PC-3 (cell line): ENCODE measurements at regions not wholly inside any gene's neighbourhood (a gene's known extent, or its start where the extent isn't known, plus 50 kb on each side); places are given as distances from the start of the nearest gene placed in this dataset.

ENCODE experiments used
- ATAC-seq: fragments of 200-7000 bp; cut with Tn5 transposase; 2 replicates; pipeline ENCODE4 v1.9.1; 2020; ENCODE audit warnings: mild to moderate bottlenecking, moderate library complexity
- BruUV-seq: library from RNA; stranded (reverse); fragments of 400-500 nt; replicated peaks from 2 replicates; lab custom pipeline; 2021; lab: Mats Ljungman, UMichigan
- CTCF ChIA-PET: fragments of 300-600 bp; sonication (Branson Sonifier 250); formaldehyde crosslinking; loops from one replicate; lab custom pipeline; 2022; ENCODE audit warnings: antibody characterized with exemption; lab: Charles Lee
- POLR2A ChIA-PET: fragments of 300-600 bp; sonication (Branson Sonifier 250); formaldehyde crosslinking; loops from one replicate; lab custom pipeline; 2022; ENCODE audit warnings: antibody characterized with exemption; ENCODE audit not compliant: unreplicated experiment; lab: Charles Lee
- DNase-seq: peaks from one replicate; pipeline ENCODE4 v3.0.0-alpha.2; 2015
- H2AFZ ChIP-seq: fragments of 300-600 bp; sonication (generic); 2 replicates; pipeline ENCODE4 v1.6.0; 2016; ENCODE audit warnings: antibody characterized with exemption, low read length
- H3F3A ChIP-seq: fragments of 300-600 bp; sonication (generic); one replicate; pipeline ENCODE4 v1.6.0; 2017; ENCODE audit warnings: antibody characterized with exemption, low read length, control low read depth, mild to moderate bottlenecking; ENCODE audit not compliant: unreplicated experiment
- H3K27ac ChIP-seq: fragments of 300-600 bp; sonication (generic); 2 replicates; pipeline ENCODE4 v1.5.1; 2016; ENCODE audit warnings: mild to moderate bottlenecking, low read length
- H3K27me3 ChIP-seq: fragments of 300-600 bp; sonication (generic); 2 replicates; pipeline ENCODE4 v1.6.1; 2016; ENCODE audit warnings: low read length, mixed read lengths
- H3K36me3 ChIP-seq: fragments of 300-600 bp; sonication (generic); 2 replicates; pipeline ENCODE4 v1.6.1; 2016; ENCODE audit warnings: low read depth, mixed run types, low read length, mixed read lengths
- H3K4me1 ChIP-seq: fragments of 300-600 bp; sonication (generic); 2 replicates; pipeline ENCODE4 v1.5.1; 2016; ENCODE audit warnings: low read length; ENCODE audit not compliant: insufficient read depth
- H3K4me2 ChIP-seq: fragments of 300-600 bp; sonication (generic); 2 replicates; pipeline ENCODE4 v1.6.0; 2016; ENCODE audit warnings: low read length
- H3K4me3 ChIP-seq: fragments of 300-600 bp; sonication (generic); 2 replicates; pipeline ENCODE4 v1.5.1; 2016; ENCODE audit warnings: mild to moderate bottlenecking, low read length, mixed read lengths
- H3K79me2 ChIP-seq: fragments of 300-600 bp; sonication (generic); 2 replicates; pipeline ENCODE4 v1.6.1; 2017; ENCODE audit warnings: low read length, mixed read lengths
- H3K9ac ChIP-seq: fragments of 300-600 bp; sonication (generic); 2 replicates; pipeline ENCODE4 v1.6.0; 2016; ENCODE audit warnings: mild to moderate bottlenecking, low read length
- H3K9me2 ChIP-seq: fragments of 300-600 bp; sonication (generic); replicated peaks from 2 replicates; pipeline ENCODE4 v1.6.1; 2016; ENCODE audit warnings: mixed run types, low read length, mixed read lengths
- H3K9me3 ChIP-seq: fragments of 300-600 bp; sonication (generic); 2 replicates; pipeline ENCODE4 v1.6.1; 2016; ENCODE audit warnings: low read length, mixed read lengths
- H4K20me1 ChIP-seq: fragments of 300-600 bp; sonication (generic); 2 replicates; pipeline ENCODE4 v1.6.1; 2016; ENCODE audit warnings: low read length, mixed read lengths
- EZH2 ChIP-seq: fragments of 300-600 bp; sonication (generic); IDR thresholded peaks from one replicate; pipeline ENCODE4 v1.6.1; 2017; ENCODE audit warnings: antibody characterized with exemption, mild to moderate bottlenecking, low read length; ENCODE audit not compliant: unreplicated experiment
- EZH2phosphoT487 ChIP-seq: fragments of 300-600 bp; sonication (generic); IDR thresholded peaks from 2 replicates; pipeline ENCODE4 v1.6.1; 2018; ENCODE audit warnings: mild to moderate bottlenecking, antibody characterized with exemption, low read length, borderline replicate concordance
- intact Hi-C: fragments of 100-400 bp; cut with micrococcal nuclease; formaldehyde crosslinking; loops from 2 replicates; pipeline ENCODE4 v1.9.0; 2023
- TF ChIP-seq, protein P1 (sequence below): fragments of 300-600 bp; sonication (generic); conservative IDR thresholded peaks from 2 replicates; pipeline ENCODE4 v1.5.1; 2017; ENCODE audit warnings: antibody characterized with exemption, low read depth, mild to moderate bottlenecking, low read length

DNA sequence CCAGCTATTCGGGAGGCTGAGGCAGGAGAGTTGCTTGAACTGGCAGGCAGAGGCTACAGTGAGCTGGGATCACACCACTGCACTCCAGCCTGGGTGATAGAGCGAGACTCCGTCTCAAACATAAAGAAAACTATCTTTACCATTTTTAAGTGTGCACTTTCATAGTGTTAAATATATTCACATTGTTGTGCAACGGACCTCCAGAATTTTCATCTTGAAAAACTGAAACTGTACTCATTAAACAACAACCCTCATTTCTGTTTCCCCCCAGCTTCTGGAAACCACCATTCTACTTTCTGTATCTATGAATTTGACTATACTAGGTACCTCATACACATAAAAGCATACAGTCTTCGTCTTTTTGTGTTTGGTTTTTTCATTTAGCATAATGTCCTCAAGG, 375.1 kb downstream of the SHQ1 start:
- ChIA-PET CTCF (no interaction called here), POLR2A (no interaction called here)
- Histone ChIP-seq H3K4me3 (no peak overlapping the region), H3F3A (no peaks in the 10 kb centered on the region), H3K4me2 (no peak overlapping the region), H2AFZ (no peak overlapping the region), H3K9me2 (0 out of 2 replicates have a peak, but pooled peaks cover 3% of the 10 kb centered on the region), H4K20me1 (no peaks in the 10 kb centered on the region), H3K27me3 (no peaks in the 10 kb centered on the region), H3K4me1 (no peaks in the 10 kb centered on the region), H3K27ac (no peak overlapping the region), H3K9me3 (no peaks in the 10 kb centered on the region), H3K36me3 (no peaks in the 10 kb centered on the region), H3K79me2 (no peaks in the 10 kb centered on the region), H3K9ac (no peak overlapping the region)
- DNase-seq (no peak), ATAC-seq (no peak)
- BruUV-seq: no TSS peak
- intact Hi-C loops: no loop called here
- no peak for TF ChIP-seq EZH2phosphoT487
- TF ChIP-seq, protein P1, sequence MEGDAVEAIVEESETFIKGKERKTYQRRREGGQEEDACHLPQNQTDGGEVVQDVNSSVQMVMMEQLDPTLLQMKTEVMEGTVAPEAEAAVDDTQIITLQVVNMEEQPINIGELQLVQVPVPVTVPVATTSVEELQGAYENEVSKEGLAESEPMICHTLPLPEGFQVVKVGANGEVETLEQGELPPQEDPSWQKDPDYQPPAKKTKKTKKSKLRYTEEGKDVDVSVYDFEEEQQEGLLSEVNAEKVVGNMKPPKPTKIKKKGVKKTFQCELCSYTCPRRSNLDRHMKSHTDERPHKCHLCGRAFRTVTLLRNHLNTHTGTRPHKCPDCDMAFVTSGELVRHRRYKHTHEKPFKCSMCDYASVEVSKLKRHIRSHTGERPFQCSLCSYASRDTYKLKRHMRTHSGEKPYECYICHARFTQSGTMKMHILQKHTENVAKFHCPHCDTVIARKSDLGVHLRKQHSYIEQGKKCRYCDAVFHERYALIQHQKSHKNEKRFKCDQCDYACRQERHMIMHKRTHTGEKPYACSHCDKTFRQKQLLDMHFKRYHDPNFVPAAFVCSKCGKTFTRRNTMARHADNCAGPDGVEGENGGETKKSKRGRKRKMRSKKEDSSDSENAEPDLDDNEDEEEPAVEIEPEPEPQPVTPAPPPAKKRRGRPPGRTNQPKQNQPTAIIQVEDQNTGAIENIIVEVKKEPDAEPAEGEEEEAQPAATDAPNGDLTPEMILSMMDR: no peak

DNA sequence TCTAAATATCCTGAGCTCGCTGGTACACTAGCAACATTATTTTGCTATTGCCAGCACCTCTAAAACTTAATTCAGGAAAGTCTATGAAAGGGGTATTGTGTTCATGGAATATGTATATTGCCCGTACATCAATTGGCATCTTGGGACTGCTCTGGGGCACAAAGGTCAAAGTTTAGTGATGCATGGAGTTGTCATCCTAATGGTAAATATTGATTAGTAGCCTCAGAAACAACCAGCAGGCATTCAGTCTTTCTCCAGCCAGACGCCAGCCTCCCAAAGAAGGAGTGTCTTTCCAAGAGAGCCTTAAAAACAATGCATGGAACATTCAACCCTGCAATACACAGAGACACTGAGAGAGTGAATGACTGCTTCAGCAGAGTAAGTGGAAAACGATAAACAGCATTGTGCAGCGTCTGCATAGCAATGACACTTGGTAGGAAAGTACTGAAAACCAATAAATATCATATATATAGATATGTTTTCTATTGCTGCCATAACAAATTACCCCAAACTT, 377.3 kb downstream of the SHQ1 start:
- no peaks in the 10 kb centered on the region for H3K36me3 ChIP-seq
- no peak overlapping the region for H2AFZ ChIP-seq
- POLR2A ChIA-PET: no interaction called here
- H3K27me3 ChIP-seq: peaks cover 5% of the 10 kb centered on the region; the same call in 1 of the 2 replicates
- CTCF ChIA-PET: no interaction called here
- DNase-seq: no peak
- 0 out of 2 replicates have a peak, but pooled peaks cover 3% of the 10 kb centered on the region for H3K9me2 ChIP-seq
- TF ChIP-seq EZH2phosphoT487: no peak
- TF ChIP-seq, protein P1: no peak
- TF ChIP-seq EZH2: no peak
- no TSS peak for BruUV-seq
- no peaks in the 10 kb centered on the region for H3F3A ChIP-seq
- H3K4me3 ChIP-seq: no peak overlapping the region
- H3K79me2 ChIP-seq: no peaks in the 10 kb centered on the region
- no peaks in the 10 kb centered on the region for H3K9me3 ChIP-seq
- H3K27ac ChIP-seq: no peak overlapping the region
- no peak overlapping the region for H3K9ac ChIP-seq
- intact Hi-C loops: no loop called here
- H3K4me1 ChIP-seq: no peaks in the 10 kb centered on the region
- ATAC-seq: no peak
- H4K20me1 ChIP-seq: no peaks in the 10 kb centered on the region
- no peak overlapping the region for H3K4me2 ChIP-seq

DNA sequence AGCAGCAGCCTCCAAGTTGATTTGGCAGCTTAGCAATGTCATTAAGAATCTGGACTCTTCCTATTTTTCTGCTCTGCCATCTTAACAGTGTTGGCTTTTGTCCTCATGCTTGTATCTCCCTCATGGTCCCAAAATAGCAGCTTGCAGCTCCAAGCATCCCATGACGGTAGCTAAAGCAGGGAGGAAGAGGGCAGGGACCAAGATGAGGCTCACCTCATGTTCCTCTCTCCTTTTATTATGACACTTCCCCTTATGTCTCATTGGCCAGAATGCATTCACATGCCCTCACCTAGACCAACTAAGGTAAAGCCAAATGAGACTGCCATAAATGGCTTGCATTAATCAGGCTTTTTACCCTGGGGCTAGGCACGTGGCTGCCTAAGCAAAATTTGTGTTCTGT, 382.4 kb downstream of the SHQ1 start:
- POLR2A ChIA-PET: no interaction called here
- DNase-seq: no peak
- intact Hi-C loops: no loop called here
- H3F3A ChIP-seq: no peaks in the 10 kb centered on the region
- H3K4me2 ChIP-seq: no peak overlapping the region
- no peaks in the 10 kb centered on the region for H4K20me1 ChIP-seq
- H3K4me3 ChIP-seq: no peak overlapping the region
- no peaks in the 10 kb centered on the region for H3K9me3 ChIP-seq
- no peak overlapping the region for H2AFZ ChIP-seq
- no peak overlapping the region for H3K9ac ChIP-seq
- BruUV-seq: no TSS peak
- no peaks in the 10 kb centered on the region for H3K9me2 ChIP-seq
- H3K4me1 ChIP-seq: no peaks in the 10 kb centered on the region
- CTCF ChIA-PET: no interaction called here
- H3K79me2 ChIP-seq: no peaks in the 10 kb centered on the region
- TF ChIP-seq EZH2 (no peak), EZH2phosphoT487 (no peak)
- TF ChIP-seq, protein P1: no peak
- H3K36me3 ChIP-seq: no peaks in the 10 kb centered on the region
- H3K27ac ChIP-seq: no peak overlapping the region
- ATAC-seq: no peak
- H3K27me3 ChIP-seq: peaks cover 5% of the 10 kb centered on the region; the same call in 1 of the 2 replicates
